BE2C (cell line): ENCODE measurements at regions not wholly inside any gene's neighbourhood (a gene's known extent, or its start where the extent isn't known, plus 50 kb on each side); places are given as distances from the start of the nearest gene placed in this dataset.

Experiments
- DNase-seq: peaks from one replicate; pipeline ENCODE4 v3.0.0-alpha.2; 2020
- H3K27me3 ChIP-seq: fragments of 250-450 bp; sonication (Bioruptor Pico); 2 replicates; pipeline ENCODE4 v1.5.1; 2020; ENCODE audit warnings: mild to moderate bottlenecking
- H3K36me3 ChIP-seq: fragments of 250-450 bp; sonication (Bioruptor Pico); 2 replicates; pipeline ENCODE4 v1.5.1; 2020; ENCODE audit warnings: mild to moderate bottlenecking
- H3K4me1 ChIP-seq: fragments of 250-450 bp; sonication (Bioruptor Pico); 2 replicates; pipeline ENCODE4 v1.5.1; 2020
- H3K4me3 ChIP-seq: 2 replicates; pipeline ENCODE4 v1.5.1; 2011; ENCODE audit warnings: low read depth, low read length
- H3K9me3 ChIP-seq: fragments of 250-450 bp; sonication (Bioruptor Pico); 2 replicates; pipeline ENCODE4 v1.5.1; 2020
- CTCF ChIP-seq: IDR thresholded peaks from 2 replicates; pipeline ENCODE4 v1.5.1; 2012; ENCODE audit warnings: mild to moderate bottlenecking, low read depth, low read length

GRCh38 chr9:129469188-129469987 is 151.5 kb downstream of the C9orf50 start:
- Histone ChIP-seq H3K4me1 (peaks cover 17% of the 10 kb centered on the region), H3K36me3 (no peaks in the 10 kb centered on the region), H3K4me3 (no peak overlapping the region), H3K9me3 (no peaks in the 10 kb centered on the region; the same call in 1 of the 2 replicates), H3K27me3 (no peaks in the 10 kb centered on the region)
- DNase-seq: no peak
- TF ChIP-seq CTCF: no peak

GRCh38 chr9:129467739-129468666 is 152.9 kb downstream of the C9orf50 start:
- no peaks in the 10 kb centered on the region for H3K9me3 ChIP-seq
- no peak for TF ChIP-seq CTCF
- no peak for DNase-seq
- H3K4me1 ChIP-seq: peaks cover 17% of the 10 kb centered on the region
- no peaks in the 10 kb centered on the region for H3K27me3 ChIP-seq
- H3K36me3 ChIP-seq: no peaks in the 10 kb centered on the region
- no peak overlapping the region for H3K4me3 ChIP-seq

GRCh38 chr9:129467004-129467588 is 153.8 kb downstream of the C9orf50 start:
- H3K4me3 ChIP-seq: no peak overlapping the region
- no peaks in the 10 kb centered on the region for H3K36me3 ChIP-seq
- no peaks in the 10 kb centered on the region for H3K9me3 ChIP-seq
- H3K27me3 ChIP-seq: no peaks in the 10 kb centered on the region
- no peak for DNase-seq
- H3K4me1 ChIP-seq: peaks cover 17% of the 10 kb centered on the region
- no peak for TF ChIP-seq CTCF

GRCh38 chr9:129465834-129466535 is 154.9 kb downstream of the C9orf50 start:
- Histone ChIP-seq H3K27me3 (no peaks in the 10 kb centered on the region), H3K9me3 (no peaks in the 10 kb centered on the region), H3K36me3 (no peaks in the 10 kb centered on the region), H3K4me3 (no peak overlapping the region), H3K4me1 (peaks cover 22% of the 10 kb centered on the region)
- TF ChIP-seq CTCF: no peak
- no peak for DNase-seq

GRCh38 chr9:129464972-129465833 is 155.7 kb downstream of the C9orf50 start:
- no peaks in the 10 kb centered on the region for H3K9me3 ChIP-seq
- TF ChIP-seq CTCF: no peak

More at GRCh38 chr9:129464972-129465833, 155.7 kb downstream of the C9orf50 start:
- H3K27me3 ChIP-seq: no peaks in the 10 kb centered on the region
- peaks cover 26% of the 10 kb centered on the region for H3K4me1 ChIP-seq
- no peak for DNase-seq
- no peak overlapping the region for H3K4me3 ChIP-seq
- no peaks in the 10 kb centered on the region for H3K36me3 ChIP-seq
